HepG2 (cell line): ENCODE measurements at regions not wholly inside any gene's neighbourhood (a gene's known extent, or its start where the extent isn't known, plus 50 kb on each side); places are given as distances from the start of the nearest gene placed in this dataset.
"Not testable (repeated sequence)": the region's sequence is repeated elsewhere in the genome, so short reads cannot be mapped to it uniquely, and the experiment has no call there.

Experiments
- ATAC-seq: fragments of 200-7000 bp; cut with Tn5 transposase; 3 replicates; pipeline ENCODE4 v1.9.1; 2020; ENCODE audit warnings: mild to moderate bottlenecking, moderate library complexity
- BruUV-seq: library from RNA; stranded (reverse); fragments of 400-500 nt; replicated peaks from 2 replicates; lab custom pipeline; 2021; lab: Mats Ljungman, UMichigan
- CTCF ChIA-PET: fragments of 300-600 bp; formaldehyde crosslinking; extraction: SDS; loops from one replicate; lab custom pipeline; 2021; ENCODE audit warnings: low total read pairs, inconsistent platforms, low intra/inter-chr PET ratio; lab: Yijun Ruan, JAX
- POLR2A ChIA-PET: fragments of 350-600 bp; sonication (Branson Sonifier 250); formaldehyde crosslinking; loops from one replicate; lab custom pipeline; 2020; ENCODE audit warnings: antibody characterized with exemption, inconsistent platforms; lab: Yijun Ruan, JAX
- DNase-seq: peaks from one replicate; pipeline ENCODE4 v3.0.0-alpha.2; 2015; ENCODE audit warnings: low spot score
- FAIRE-seq: peaks from 3 replicates; lab custom pipeline; 2011; peaks lifted over from hg19 to GRCh38; lab: Jason Lieb, UNC
- H2AFZ ChIP-seq: one replicate; pipeline ENCODE4 v1.6.1; 2011; ENCODE audit warnings: low read length, inconsistent platforms
- H3K27ac ChIP-seq: fragments of 300-600 bp; 3 replicates; pipeline ENCODE4 v1.8.0; 2011; ENCODE audit warnings: mixed run types, mild to moderate bottlenecking, mixed read lengths, low read length, inconsistent platforms; ENCODE audit not compliant: insufficient read depth; ENCODE audit errors: extremely low read length
- H3K27me3 ChIP-seq, 2 experiments: fragments of 200-600 bp in 1 of 2; 2 replicates in 1 of 2; 3 replicates in 1 of 2; pipeline versions ENCODE4 v1.6.0 to v1.8.0; 2011; ENCODE audit warnings: low read length in 2 of 2, mild to moderate bottlenecking in 2 of 2, moderate library complexity in 2 of 2, inconsistent platforms in 1 of 2; ENCODE audit not compliant: insufficient read depth in 2 of 2, control insufficient read depth in 1 of 2
- H3K36me3 ChIP-seq, 2 experiments: fragments of 200-600 bp in 1 of 2; replicated peaks in 1 of 2; 2 replicates in 1 of 2; 3 replicates in 1 of 2; pipeline versions ENCODE4 v1.5.1 to v1.8.0; 2011; ENCODE audit warnings: low read length in 2 of 2, inconsistent platforms in 1 of 2; ENCODE audit not compliant: insufficient read depth in 2 of 2, control insufficient read depth in 1 of 2
- H3K4me1 ChIP-seq: 2 replicates; pipeline ENCODE4 v1.5.1; 2012; ENCODE audit warnings: low read length, inconsistent platforms; ENCODE audit not compliant: insufficient read depth
- H3K4me2 ChIP-seq: 2 replicates; pipeline ENCODE4 v1.6.0; 2011; ENCODE audit warnings: low read depth, low read length, inconsistent platforms
- H3K4me3 ChIP-seq, 3 experiments: fragments of 200-600 bp in 1 of 3; sonication (generic), shearing (Covaris generic) in 1 of 3; replicated peaks in 1 of 3; 2 replicates each; pipeline ENCODE4 v1.5.1; 2011 to 2016; ENCODE audit warnings: low read length in 3 of 3, inconsistent platforms in 2 of 3, low read depth in 2 of 3, mild to moderate bottlenecking in 2 of 3, control low read depth in 1 of 3, mixed read lengths in 1 of 3; ENCODE audit not compliant: insufficient read depth in 1 of 3
- H3K79me2 ChIP-seq: one replicate; pipeline ENCODE4 v1.6.1; 2011; ENCODE audit warnings: low read length, inconsistent platforms; ENCODE audit not compliant: insufficient read depth
- H3K9ac ChIP-seq: 2 replicates; pipeline ENCODE4 v1.6.0; 2011; ENCODE audit warnings: mild to moderate bottlenecking, low read depth, low read length, inconsistent platforms; ENCODE audit not compliant: insufficient read depth
- H3K9me3 ChIP-seq: 2 replicates; pipeline ENCODE4 v1.5.1; 2012; ENCODE audit warnings: mild to moderate bottlenecking, low read length
- H4K20me1 ChIP-seq: 2 replicates; pipeline ENCODE4 v1.6.0; 2011; ENCODE audit warnings: inconsistent platforms, mild to moderate bottlenecking, low read length, moderate library complexity; ENCODE audit not compliant: insufficient read depth
- WGBS: methylation state at CpG from one replicate; pipeline ENCODE4 v1.1.6; 2017; ENCODE audit warnings: low lambda C conversion rate; 5-methylcytosine and 5-hydroxymethylcytosine counted together
- in situ Hi-C: cut with HindIII; loops from 2 replicates; pipeline ENCODE4 v1.10.0; 2017; ENCODE audit warnings: low pct_unique_long_range_greater_than_20kb; ENCODE audit not compliant: extremely low pct_ligation_motif_present
- intact Hi-C: fragments of 100-400 bp; cut with micrococcal nuclease; formaldehyde crosslinking; loops from one replicate; pipeline ENCODE4 v1.10.0; 2022; ENCODE audit not compliant: unreplicated experiment

DNA sequence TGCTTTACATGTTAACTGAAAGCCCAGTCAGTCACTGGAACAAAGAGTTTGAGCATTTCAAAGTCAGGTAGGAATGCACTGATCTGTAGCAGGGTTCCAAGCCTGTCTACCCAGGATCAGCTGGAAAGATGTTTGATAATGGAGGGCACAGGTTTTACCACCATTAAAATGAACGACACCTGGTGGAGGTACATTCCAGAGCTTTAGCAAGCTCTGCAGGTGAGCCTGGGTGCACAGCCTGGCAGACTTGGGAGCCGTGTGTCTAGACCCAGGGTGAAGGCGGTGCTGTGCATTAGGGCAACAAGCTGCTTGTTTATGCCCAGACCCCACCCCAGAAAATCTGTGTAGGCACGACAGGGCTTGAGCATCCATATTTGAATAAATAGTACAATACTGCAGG is 206.7 kb downstream of the RTP5 start:
- H3K9me3 ChIP-seq, H2AFZ ChIP-seq, H3K4me3 ChIP-seq, intact Hi-C loops, in situ Hi-C loops, H3K36me3 ChIP-seq, ATAC-seq, H3K9ac ChIP-seq, BruUV-seq, H3K27ac ChIP-seq, H3K27me3 ChIP-seq, DNase-seq, FAIRE-seq, H3K79me2 ChIP-seq, H4K20me1 ChIP-seq, POLR2A ChIA-PET, CTCF ChIA-PET, H3K4me2 ChIP-seq: not testable (repeated sequence)
- WGBS, result 92% methylated on average over 4 of the region's 4 CpGs
- peaks cover 69% of the 10 kb centered on the region for H3K4me1 ChIP-seq

DNA sequence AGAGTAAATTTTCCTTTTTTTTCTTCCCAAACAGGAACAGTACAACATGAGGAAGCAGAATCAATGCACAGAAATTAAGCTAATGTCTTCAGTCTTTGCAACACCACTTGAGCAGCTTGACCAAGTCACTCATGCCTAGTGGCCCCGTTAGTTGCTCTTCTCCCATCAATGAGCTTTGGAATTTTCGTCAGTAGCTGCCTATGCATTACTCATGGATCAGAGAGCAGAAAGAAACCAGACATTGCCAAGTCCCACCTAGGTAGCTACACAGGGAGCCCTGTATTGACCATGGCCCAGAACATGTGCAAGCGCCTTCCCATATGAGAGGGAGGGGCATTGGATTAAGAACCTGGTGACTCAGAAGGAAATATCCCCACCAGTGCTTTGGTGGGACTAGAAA is 208.9 kb downstream of the RTP5 start:
- H3K79me2 ChIP-seq, CTCF ChIA-PET, FAIRE-seq, H3K36me3 ChIP-seq, BruUV-seq, in situ Hi-C loops, POLR2A ChIA-PET, H3K4me2 ChIP-seq, H3K9ac ChIP-seq, H3K27me3 ChIP-seq, H3K4me3 ChIP-seq, DNase-seq, H3K9me3 ChIP-seq, H4K20me1 ChIP-seq, H3K27ac ChIP-seq, ATAC-seq, intact Hi-C loops, H2AFZ ChIP-seq: not testable (repeated sequence)
- H3K4me1 ChIP-seq, result peaks cover 64% of the 10 kb centered on the region
- 91% methylated on average over 3 of the region's 3 CpGs for WGBS

DNA sequence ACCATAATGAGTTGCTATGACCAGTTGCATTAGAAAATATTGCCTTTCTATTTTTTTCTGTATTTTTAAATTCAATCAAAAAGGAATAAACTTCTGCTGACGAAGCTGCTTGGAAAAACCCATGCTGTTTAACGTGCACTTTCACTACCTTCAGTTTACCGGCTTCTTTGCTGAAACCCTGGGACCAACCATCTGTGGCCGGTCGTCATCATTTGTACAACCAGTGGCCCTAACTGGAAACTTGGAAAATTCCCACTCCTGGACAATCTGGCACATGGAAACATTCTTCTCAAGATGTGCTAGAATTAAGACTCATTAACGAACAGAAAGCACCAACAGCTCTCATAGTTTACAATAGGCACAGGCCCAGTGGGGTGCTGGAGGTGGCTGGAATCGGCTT is 210.3 kb downstream of the RTP5 start:
- in situ Hi-C loops, H3K9me3 ChIP-seq, H3K79me2 ChIP-seq, CTCF ChIA-PET, H3K4me2 ChIP-seq, DNase-seq, H4K20me1 ChIP-seq, intact Hi-C loops, H2AFZ ChIP-seq, H3K27me3 ChIP-seq, BruUV-seq, ATAC-seq, H3K4me3 ChIP-seq, H3K36me3 ChIP-seq, FAIRE-seq: not testable (repeated sequence)
- WGBS, result 97% methylated on average over 7 of the region's 7 CpGs
- POLR2A ChIA-PET, result interaction anchor here (2.6 kb wide), 1 partner anchor 8 kb away, joined by 10 read pairs; no protein-coding TSS in a partner anchor
- H3K4me1 ChIP-seq, result peaks cover 64% of the 10 kb centered on the region
- peak overlapping the region; percentile 83 for H3K9ac ChIP-seq
- peak overlapping the region; percentile 100 for H3K27ac ChIP-seq
